HepG2 (cell line): ENCODE measurements at regions not wholly inside any gene's neighbourhood (a gene's known extent, or its start where the extent isn't known, plus 50 kb on each side); places are given as distances from the start of the nearest gene placed in this dataset.

Source experiments
- DNMT1 ChIP-seq: sonication (generic); formaldehyde crosslinking; IDR thresholded peaks from 2 replicates; pipeline ENCODE4 v1.5.1; 2020; ENCODE audit warnings: mild to moderate bottlenecking, missing genetic modification reagents
- EHMT2 ChIP-seq: fragments of 200-600 bp; sonication (generic); IDR thresholded peaks from 2 replicates; pipeline ENCODE4 v1.7.0; 2017; ENCODE audit warnings: antibody characterized with exemption, low read depth, low read length, borderline replicate concordance
- ETV5 ChIP-seq: IDR thresholded peaks from 2 replicates; pipeline ENCODE4 v1.6.1; 2018; ENCODE audit warnings: missing biosample characterization, missing genetic modification reagents, inconsistent platforms, borderline replicate concordance
- FOXA1 ChIP-seq, 2 experiments: fragments of 450-650 bp in 1 of 2; sonication (generic) in 1 of 2; formaldehyde crosslinking in 1 of 2; IDR thresholded peaks; 2 replicates each; pipeline versions ENCODE4 v1.4.0 to v1.6.1; 2016 to 2020; ENCODE audit warnings: missing genetic modification reagents in 1 of 2
- FOXJ3 ChIP-seq: sonication (generic); formaldehyde crosslinking; IDR thresholded peaks from 2 replicates; pipeline ENCODE4 v1.4.0; 2020; ENCODE audit warnings: missing genetic modification reagents, mild to moderate bottlenecking, borderline replicate concordance
- FOXM1 ChIP-seq: sonication (generic); formaldehyde crosslinking; IDR thresholded peaks from 2 replicates; pipeline ENCODE4 v1.5.0; 2020; ENCODE audit warnings: missing genetic modification reagents
- HMG20B ChIP-seq: conservative IDR thresholded peaks from 2 replicates; pipeline ENCODE4 v1.6.1; 2016; ENCODE audit warnings: missing genetic modification reagents, missing compliant biosample characterization
- PHF5A ChIP-seq: IDR thresholded peaks from one replicate; pipeline ENCODE4 v1.6.1; 2018; ENCODE audit warnings: low read depth, missing genetic modification reagents; ENCODE audit not compliant: unreplicated experiment
- RFXANK ChIP-seq: IDR thresholded peaks from 2 replicates; pipeline ENCODE4 v1.6.1; 2016
- SOX6 ChIP-seq, 2 experiments: fragments of 450-650 bp in 1 of 2; sonication (generic) in 1 of 2; formaldehyde crosslinking in 1 of 2; IDR thresholded peaks; 2 replicates each; pipeline versions ENCODE4 v1.4.0 to v1.6.1; 2017 to 2020; ENCODE audit warnings: antibody characterized with exemption in 1 of 2, mild to moderate bottlenecking in 1 of 2, missing genetic modification reagents in 1 of 2
- YY1 ChIP-seq: IDR thresholded peaks from 2 replicates; pipeline ENCODE4 v1.6.1; 2011; ENCODE audit warnings: low read length, low read depth, moderate library complexity, mild to moderate bottlenecking; ENCODE audit not compliant: insufficient read depth, insufficient replicate concordance
- ZBTB3 ChIP-seq: sonication (generic); formaldehyde crosslinking; IDR thresholded peaks from 2 replicates; pipeline ENCODE4 v1.4.0; 2020; ENCODE audit warnings: low read depth, mild to moderate bottlenecking, moderate library complexity, missing genetic modification reagents, borderline replicate concordance
- ZNF230 ChIP-seq: sonication (generic); formaldehyde crosslinking; IDR thresholded peaks from 2 replicates; pipeline ENCODE4 v1.4.0; 2020; ENCODE audit warnings: mild to moderate bottlenecking, missing genetic modification reagents
- ZNF292 ChIP-seq: sonication (generic); formaldehyde crosslinking; IDR thresholded peaks from 2 replicates; pipeline ENCODE4 v1.8.1; 2022; ENCODE audit warnings: mild to moderate bottlenecking, low read depth, missing genetic modification reagents, borderline replicate concordance
- ZNF383 ChIP-seq: sonication (generic); formaldehyde crosslinking; IDR thresholded peaks from 2 replicates; pipeline ENCODE4 v1.4.0; 2020; ENCODE audit warnings: missing genetic modification reagents, mild to moderate bottlenecking, borderline replicate concordance
- ZNF615 ChIP-seq: sonication (generic); formaldehyde crosslinking; IDR thresholded peaks from 2 replicates; pipeline ENCODE4 v1.5.0; 2020; ENCODE audit warnings: mild to moderate bottlenecking, missing genetic modification reagents, borderline replicate concordance
- ZNF746 ChIP-seq: sonication (generic); formaldehyde crosslinking; IDR thresholded peaks from 2 replicates; pipeline ENCODE4 v1.8.0; 2022; ENCODE audit warnings: mild to moderate bottlenecking, missing genetic modification reagents
- ZNF772 ChIP-seq: sonication (generic); formaldehyde crosslinking; IDR thresholded peaks from 2 replicates; pipeline ENCODE4 v1.5.0; 2020; ENCODE audit warnings: mild to moderate bottlenecking, missing genetic modification reagents
- ZNF850 ChIP-seq: sonication (generic); formaldehyde crosslinking; conservative IDR thresholded peaks from 2 replicates; pipeline ENCODE4 v1.9.0; 2021; ENCODE audit warnings: mild to moderate bottlenecking, missing genetic modification reagents
- ZNF878 ChIP-seq: sonication (generic); formaldehyde crosslinking; IDR thresholded peaks from 2 replicates; pipeline ENCODE4 v1.8.1; 2023; ENCODE audit warnings: mild to moderate bottlenecking, missing genetic modification reagents, moderate library complexity
- TF ChIP-seq, protein P1 (sequence below): IDR thresholded peaks from 2 replicates; pipeline ENCODE4 v1.4.0; 2020; ENCODE audit warnings: mild to moderate bottlenecking, missing genetic modification reagents
- TF ChIP-seq, protein P2 (sequence below): sonication (generic); formaldehyde crosslinking; IDR thresholded peaks from 2 replicates; pipeline ENCODE4 v1.5.0; 2020; ENCODE audit warnings: mild to moderate bottlenecking, missing genetic modification reagents
- TF ChIP-seq, protein P3 (sequence below): sonication (generic); formaldehyde crosslinking; IDR thresholded peaks from 2 replicates; pipeline ENCODE4 v1.4.0; 2020; ENCODE audit warnings: missing genetic modification reagents

DNA sequence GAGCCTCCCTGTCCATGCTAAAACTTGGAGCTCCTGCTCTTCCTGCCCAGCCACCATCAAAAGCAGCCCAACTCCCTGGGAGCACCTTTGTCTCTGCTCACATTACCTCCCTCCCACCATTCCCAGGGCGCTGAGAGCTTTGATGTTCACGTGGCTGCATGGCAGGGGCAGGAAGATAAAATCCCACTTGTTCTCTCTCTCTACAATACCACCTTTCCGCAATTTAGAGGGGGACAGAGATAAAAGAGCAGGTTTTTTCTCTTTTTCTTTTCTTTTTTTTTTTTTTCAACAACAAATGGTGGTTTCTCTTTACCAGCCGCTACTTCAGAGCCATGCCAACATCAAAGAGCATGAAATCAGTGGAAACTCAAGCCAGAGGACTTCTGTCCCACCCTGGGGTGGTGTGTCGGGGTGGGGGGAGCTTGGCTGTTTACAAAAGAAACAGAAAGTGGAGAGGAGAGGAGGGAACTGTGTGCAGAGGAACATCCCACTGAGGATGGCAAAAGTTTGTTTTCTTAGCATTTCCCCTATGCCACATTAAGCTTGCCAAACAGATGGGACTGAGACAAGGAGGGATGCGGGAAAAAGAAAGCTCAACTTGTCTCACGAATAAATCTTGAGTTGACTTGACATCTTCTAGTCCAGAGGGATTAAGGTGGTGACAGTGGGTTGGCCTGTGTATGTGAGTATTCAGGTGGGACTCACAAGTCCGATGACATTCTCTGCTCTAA is 103.7 kb upstream of the NUDT4 start (continued):
- TF ChIP-seq, protein P1, sequence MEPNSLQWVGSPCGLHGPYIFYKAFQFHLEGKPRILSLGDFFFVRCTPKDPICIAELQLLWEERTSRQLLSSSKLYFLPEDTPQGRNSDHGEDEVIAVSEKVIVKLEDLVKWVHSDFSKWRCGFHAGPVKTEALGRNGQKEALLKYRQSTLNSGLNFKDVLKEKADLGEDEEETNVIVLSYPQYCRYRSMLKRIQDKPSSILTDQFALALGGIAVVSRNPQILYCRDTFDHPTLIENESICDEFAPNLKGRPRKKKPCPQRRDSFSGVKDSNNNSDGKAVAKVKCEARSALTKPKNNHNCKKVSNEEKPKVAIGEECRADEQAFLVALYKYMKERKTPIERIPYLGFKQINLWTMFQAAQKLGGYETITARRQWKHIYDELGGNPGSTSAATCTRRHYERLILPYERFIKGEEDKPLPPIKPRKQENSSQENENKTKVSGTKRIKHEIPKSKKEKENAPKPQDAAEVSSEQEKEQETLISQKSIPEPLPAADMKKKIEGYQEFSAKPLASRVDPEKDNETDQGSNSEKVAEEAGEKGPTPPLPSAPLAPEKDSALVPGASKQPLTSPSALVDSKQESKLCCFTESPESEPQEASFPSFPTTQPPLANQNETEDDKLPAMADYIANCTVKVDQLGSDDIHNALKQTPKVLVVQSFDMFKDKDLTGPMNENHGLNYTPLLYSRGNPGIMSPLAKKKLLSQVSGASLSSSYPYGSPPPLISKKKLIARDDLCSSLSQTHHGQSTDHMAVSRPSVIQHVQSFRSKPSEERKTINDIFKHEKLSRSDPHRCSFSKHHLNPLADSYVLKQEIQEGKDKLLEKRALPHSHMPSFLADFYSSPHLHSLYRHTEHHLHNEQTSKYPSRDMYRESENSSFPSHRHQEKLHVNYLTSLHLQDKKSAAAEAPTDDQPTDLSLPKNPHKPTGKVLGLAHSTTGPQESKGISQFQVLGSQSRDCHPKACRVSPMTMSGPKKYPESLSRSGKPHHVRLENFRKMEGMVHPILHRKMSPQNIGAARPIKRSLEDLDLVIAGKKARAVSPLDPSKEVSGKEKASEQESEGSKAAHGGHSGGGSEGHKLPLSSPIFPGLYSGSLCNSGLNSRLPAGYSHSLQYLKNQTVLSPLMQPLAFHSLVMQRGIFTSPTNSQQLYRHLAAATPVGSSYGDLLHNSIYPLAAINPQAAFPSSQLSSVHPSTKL (CRISPR knock-in tag) = peak; percentile 70
- TF ChIP-seq HMG20B = no peak
- TF ChIP-seq DNMT1 (CRISPR knock-in tag) = no peak
- TF ChIP-seq, protein P2, sequence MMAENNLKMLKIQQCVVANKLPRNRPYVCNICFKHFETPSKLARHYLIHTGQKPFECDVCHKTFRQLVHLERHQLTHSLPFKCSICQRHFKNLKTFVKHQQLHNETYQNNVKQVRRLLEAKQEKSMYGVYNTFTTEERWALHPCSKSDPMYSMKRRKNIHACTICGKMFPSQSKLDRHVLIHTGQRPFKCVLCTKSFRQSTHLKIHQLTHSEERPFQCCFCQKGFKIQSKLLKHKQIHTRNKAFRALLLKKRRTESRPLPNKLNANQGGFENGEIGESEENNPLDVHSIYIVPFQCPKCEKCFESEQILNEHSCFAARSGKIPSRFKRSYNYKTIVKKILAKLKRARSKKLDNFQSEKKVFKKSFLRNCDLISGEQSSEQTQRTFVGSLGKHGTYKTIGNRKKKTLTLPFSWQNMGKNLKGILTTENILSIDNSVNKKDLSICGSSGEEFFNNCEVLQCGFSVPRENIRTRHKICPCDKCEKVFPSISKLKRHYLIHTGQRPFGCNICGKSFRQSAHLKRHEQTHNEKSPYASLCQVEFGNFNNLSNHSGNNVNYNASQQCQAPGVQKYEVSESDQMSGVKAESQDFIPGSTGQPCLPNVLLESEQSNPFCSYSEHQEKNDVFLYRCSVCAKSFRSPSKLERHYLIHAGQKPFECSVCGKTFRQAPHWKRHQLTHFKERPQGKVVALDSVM (CRISPR knock-in tag) = no peak
- TF ChIP-seq SOX6 (IDR thresholded peaks at IDR 0.05) = no peak
- TF ChIP-seq SOX6 (CRISPR knock-in tag; IDR thresholded peaks at IDR 0.05) = peak; percentile 74
- TF ChIP-seq ZNF850 = no peak
- TF ChIP-seq EHMT2 = 0 out of 2 replicates have a peak, but pooled peaks have one; percentile 25
- TF ChIP-seq ZNF615 = no peak
- TF ChIP-seq ZBTB3 (CRISPR knock-in tag) = no peak
- TF ChIP-seq ZNF230 = no peak
- no peak for TF ChIP-seq PHF5A (CRISPR knock-in tag)
- no peak for TF ChIP-seq ZNF383
- TF ChIP-seq FOXJ3 (CRISPR knock-in tag) = 0 out of 2 replicates have a peak, but pooled peaks have one; percentile 16
- TF ChIP-seq YY1 = peak; percentile 9
- TF ChIP-seq ZNF746 (CRISPR knock-in tag) = 0 out of 2 replicates have a peak, but pooled peaks have one; percentile 57
- TF ChIP-seq FOXA1 (IDR thresholded peaks at IDR 0.05) = no peak
- TF ChIP-seq FOXA1 (CRISPR knock-in tag; IDR thresholded peaks at IDR 0.05) = peak; percentile 79
- no peak for TF ChIP-seq RFXANK (CRISPR knock-in tag)
- TF ChIP-seq, protein P3, sequence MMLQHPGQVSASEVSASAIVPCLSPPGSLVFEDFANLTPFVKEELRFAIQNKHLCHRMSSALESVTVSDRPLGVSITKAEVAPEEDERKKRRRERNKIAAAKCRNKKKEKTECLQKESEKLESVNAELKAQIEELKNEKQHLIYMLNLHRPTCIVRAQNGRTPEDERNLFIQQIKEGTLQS = no peak
- 0 out of 2 replicates have a peak, but pooled peaks have one; percentile 26 for TF ChIP-seq ZNF292 (CRISPR knock-in tag)
- TF ChIP-seq ETV5 = 0 out of 2 replicates have a peak, but pooled peaks have one; percentile 12
- TF ChIP-seq ZNF772 = no peak
- no peak for TF ChIP-seq FOXM1 (CRISPR knock-in tag)
- TF ChIP-seq ZNF878 (CRISPR knock-in tag) = no peak
